ENCODE measurements at regions not wholly inside any gene's neighbourhood (a gene's known extent, or its start where the extent isn't known, plus 50 kb on each side); places are given as distances from the start of the nearest gene placed in this dataset.

DNA sequence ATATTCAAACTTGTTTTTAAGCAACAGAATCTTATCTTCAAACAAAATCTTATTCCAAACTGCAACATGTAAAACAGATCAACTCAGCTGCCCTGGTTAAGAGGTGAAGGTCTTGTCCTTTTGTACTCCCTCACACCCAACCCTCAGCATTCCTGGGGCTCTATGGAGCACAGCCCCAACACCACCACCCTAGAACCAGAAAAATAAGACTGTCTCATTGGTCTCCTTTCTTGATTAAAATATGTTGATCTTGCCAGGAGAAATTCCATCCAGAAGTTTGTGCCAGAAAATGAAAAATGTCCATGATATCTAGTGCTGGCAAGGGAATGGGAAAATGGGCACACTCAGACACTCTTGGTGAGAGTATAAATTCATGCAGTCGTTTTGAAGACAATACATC, 62.1 kb upstream of the TMEM17 start:
- TF ChIP-seq, protein P1, sequence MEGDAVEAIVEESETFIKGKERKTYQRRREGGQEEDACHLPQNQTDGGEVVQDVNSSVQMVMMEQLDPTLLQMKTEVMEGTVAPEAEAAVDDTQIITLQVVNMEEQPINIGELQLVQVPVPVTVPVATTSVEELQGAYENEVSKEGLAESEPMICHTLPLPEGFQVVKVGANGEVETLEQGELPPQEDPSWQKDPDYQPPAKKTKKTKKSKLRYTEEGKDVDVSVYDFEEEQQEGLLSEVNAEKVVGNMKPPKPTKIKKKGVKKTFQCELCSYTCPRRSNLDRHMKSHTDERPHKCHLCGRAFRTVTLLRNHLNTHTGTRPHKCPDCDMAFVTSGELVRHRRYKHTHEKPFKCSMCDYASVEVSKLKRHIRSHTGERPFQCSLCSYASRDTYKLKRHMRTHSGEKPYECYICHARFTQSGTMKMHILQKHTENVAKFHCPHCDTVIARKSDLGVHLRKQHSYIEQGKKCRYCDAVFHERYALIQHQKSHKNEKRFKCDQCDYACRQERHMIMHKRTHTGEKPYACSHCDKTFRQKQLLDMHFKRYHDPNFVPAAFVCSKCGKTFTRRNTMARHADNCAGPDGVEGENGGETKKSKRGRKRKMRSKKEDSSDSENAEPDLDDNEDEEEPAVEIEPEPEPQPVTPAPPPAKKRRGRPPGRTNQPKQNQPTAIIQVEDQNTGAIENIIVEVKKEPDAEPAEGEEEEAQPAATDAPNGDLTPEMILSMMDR (IDR thresholded peaks at IDR 0.05; ENCODE audit: extremely low read depth in 1 of 2, insufficient read depth in 1 of 2, low read depth in 1 of 2, low read length in 2 of 2), result no peak
- no peak for TF ChIP-seq EZH2 (IDR thresholded peaks at IDR 0.05; ENCODE audit: borderline replicate concordance, low read depth, low read length, severe bottlenecking)
- no peak for TF ChIP-seq POLR2A (IDR thresholded peaks at IDR 0.05; ENCODE audit: low read depth, low read length)
- no peak for TF ChIP-seq POLR2AphosphoS5 (IDR thresholded peaks at IDR 0.05; ENCODE audit: insufficient read depth, low read depth, low read length)
- TF ChIP-seq, protein P2, sequence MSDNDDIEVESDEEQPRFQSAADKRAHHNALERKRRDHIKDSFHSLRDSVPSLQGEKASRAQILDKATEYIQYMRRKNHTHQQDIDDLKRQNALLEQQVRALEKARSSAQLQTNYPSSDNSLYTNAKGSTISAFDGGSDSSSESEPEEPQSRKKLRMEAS (IDR thresholded peaks at IDR 0.05; ENCODE audit: insufficient read depth, insufficient read length), result no peak
- TF ChIP-seq MYC (IDR thresholded peaks at IDR 0.05; ENCODE audit: low read depth, low read length), result no peak
- TF ChIP-seq JUN (IDR thresholded peaks at IDR 0.05; ENCODE audit: borderline replicate concordance, insufficient read depth, insufficient read length, low read depth), result no peak
- TF ChIP-seq FOS (IDR thresholded peaks at IDR 0.05; ENCODE audit: borderline replicate concordance, insufficient read depth, low read length), result no peak
